B cell (primary cell): ENCODE measurements at regions not wholly inside any gene's neighbourhood (a gene's known extent, or its start where the extent isn't known, plus 50 kb on each side); places are given as distances from the start of the nearest gene placed in this dataset.

Experiments used
- ATAC-seq: fragments of 200-7000 bp; cut with Tn5 transposase; one replicate; pipeline ENCODE4 v1.10.0; 2021; ENCODE audit warnings: low read depth, mild to moderate bottlenecking, moderate number of reproducible peaks, moderate library complexity
- CTCF ChIA-PET: fragments of 350-600 bp; sonication (Branson Sonifier 250); formaldehyde crosslinking; loops from one replicate; lab custom pipeline; 2021; ENCODE audit warnings: antibody characterized with exemption, inconsistent platforms; lab: Charles Lee
- POLR2A ChIA-PET: fragments of 350-600 bp; sonication (Branson Sonifier 250); formaldehyde crosslinking; loops from one replicate; lab custom pipeline; 2021; ENCODE audit warnings: antibody characterized with exemption; lab: Charles Lee
- DNase-seq: peaks from one replicate; pipeline ENCODE4 v3.0.0; 2013
- H2AFZ ChIP-seq: 2 replicates; pipeline ENCODE4 v1.6.1; 2012; ENCODE audit warnings: mild to moderate bottlenecking, low read depth, low read length; ENCODE audit not compliant: insufficient read depth, poor library complexity, severe bottlenecking
- H3K27ac ChIP-seq, 2 donors: 1 replicate in 1 of 2; 2 replicates in 1 of 2; pipeline ENCODE4 v1.5.1; 2012 to 2013; ENCODE audit warnings: low read length in 2 of 2, mild to moderate bottlenecking in 2 of 2, moderate library complexity in 1 of 2
- H3K27me3 ChIP-seq, 4 experiments: fragments of 200-600 bp in 1 of 4; sonication (generic) in 1 of 4; replicated peaks in 1 of 4; 1 replicate in 2 of 4; 2 replicates in 2 of 4; pipeline versions ENCODE4 v1.6.1 to v1.7.0; 2013 to 2016; ENCODE audit warnings: low read length in 3 of 4, mild to moderate bottlenecking in 2 of 4, mixed read lengths in 1 of 4, moderate library complexity in 1 of 4; ENCODE audit not compliant: insufficient read depth in 4 of 4, control insufficient read depth in 3 of 4; ENCODE audit errors: control extremely low read depth in 1 of 4
- H3K36me3 ChIP-seq, 2 experiments: replicated peaks in 1 of 2; 1 replicate in 1 of 2; 2 replicates in 1 of 2; pipeline versions ENCODE4 v1.6.1 to v1.7.1; 2013; ENCODE audit warnings: low read length in 1 of 2; ENCODE audit not compliant: insufficient read depth in 2 of 2, control insufficient read depth in 1 of 2; ENCODE audit errors: control extremely low read depth in 1 of 2, extremely low read depth in 1 of 2
- H3K4me1 ChIP-seq, 2 donors: fragments of 200-600 bp in 1 of 2; sonication (generic) in 1 of 2; 1 replicate in 1 of 2; 2 replicates in 1 of 2; pipeline versions ENCODE4 v1.5.1 to v1.6.1; 2013 to 2017; ENCODE audit warnings: low read length in 2 of 2; ENCODE audit not compliant: control insufficient read depth in 2 of 2, insufficient read depth in 2 of 2
- H3K4me2 ChIP-seq: replicated peaks from 2 replicates; pipeline ENCODE3; 2012; ENCODE audit warnings: mild to moderate bottlenecking, low read depth, low read length; ENCODE audit not compliant: poor library complexity, severe bottlenecking
- H3K4me3 ChIP-seq, 5 experiments: fragments of 200-600 bp in 1 of 5; sonication (generic) in 1 of 5; 1 replicate in 3 of 5; 2 replicates in 2 of 5; pipeline versions ENCODE4 v1.5.1 to v1.7.0; 2011 to 2016; ENCODE audit warnings: low read length in 4 of 5, mild to moderate bottlenecking in 4 of 5, low read depth in 2 of 5, control low read depth in 1 of 5, moderate library complexity in 1 of 5; ENCODE audit not compliant: insufficient read depth in 1 of 5; ENCODE audit errors: control extremely low read depth in 1 of 5, extremely low read depth in 1 of 5
- H3K79me2 ChIP-seq: fragments of 200-600 bp; sonication (generic); one replicate; pipeline ENCODE4 v1.6.0; 2016; ENCODE audit warnings: low read length; ENCODE audit not compliant: control insufficient read depth, insufficient read depth
- H3K9ac ChIP-seq: fragments of 200-600 bp; sonication (generic); 2 replicates; pipeline ENCODE4 v1.6.1; 2017; ENCODE audit warnings: mild to moderate bottlenecking, low read length, moderate library complexity
- H3K9me3 ChIP-seq, 3 donors: one replicate each; pipeline versions ENCODE4 v1.6.1 to v1.7.1; 2013; ENCODE audit warnings: low read length in 2 of 3; ENCODE audit not compliant: control insufficient read depth in 2 of 3, insufficient read depth in 1 of 3; ENCODE audit errors: control extremely low read depth in 1 of 3
- H4K20me1 ChIP-seq: 2 replicates; pipeline ENCODE4 v1.6.0; 2012; ENCODE audit warnings: mild to moderate bottlenecking, low read length; ENCODE audit not compliant: insufficient read depth, control insufficient read depth, poor library complexity, severe bottlenecking
- H3K27ac Mint-ChIP-seq: one replicate; pipeline ENCODE4 v1.8.0; 2021; ENCODE audit warnings: mixed read lengths
- H3K27me3 Mint-ChIP-seq: one replicate; pipeline ENCODE4 v1.8.0; 2021; ENCODE audit warnings: mixed read lengths
- H3K4me1 Mint-ChIP-seq: one replicate; pipeline ENCODE4 v1.8.0; 2021; ENCODE audit warnings: mixed read lengths
- H3K4me3 Mint-ChIP-seq: one replicate; pipeline ENCODE4 v1.8.0; 2021; ENCODE audit warnings: mixed read lengths
- H3K9me3 Mint-ChIP-seq: one replicate; pipeline ENCODE4 v1.8.0; 2022; ENCODE audit warnings: mixed read lengths; ENCODE audit not compliant: insufficient read depth
- CTCF ChIP-seq: fragments of 200-600 bp; IDR thresholded peaks from one replicate; pipeline ENCODE4 v1.8.0; 2022; ENCODE audit warnings: antibody characterized with exemption, mild to moderate bottlenecking
- EZH2 ChIP-seq: IDR thresholded peaks from 2 replicates; pipeline ENCODE4 v1.6.1; 2012; ENCODE audit warnings: borderline replicate concordance, low read depth, mild to moderate bottlenecking, moderate library complexity, low read length; ENCODE audit not compliant: insufficient read depth, poor library complexity, severe bottlenecking
- WGBS: methylation state at CpG from one replicate; pipeline ENCODE4 v1.1.5; 2013; ENCODE audit warnings: missing lambda C conversion rate; ENCODE audit not compliant: insufficient coverage; 5-methylcytosine and 5-hydroxymethylcytosine counted together
- intact Hi-C: fragments of 100-400 bp; cut with micrococcal nuclease; formaldehyde crosslinking; loops from one replicate; pipeline ENCODE4 v1.10.0; 2022

GRCh38 chr21:19322360-19322759 is 918.8 kb upstream of the TMPRSS15 start:
- CTCF ChIA-PET: no interaction called here
- no peaks in the 10 kb centered on the region for H3K79me2 ChIP-seq

More at GRCh38 chr21:19322360-19322759, 918.8 kb upstream of the TMPRSS15 start:
- Histone ChIP-seq H3K4me3 (no peak overlapping the region), H3K9ac (no peak overlapping the region), H2AFZ (no peak overlapping the region), H3K4me2 (no peak overlapping the region), H3K9me3 (peaks cover 0 to 1% (median 1%) of the 10 kb centered on the region in 3 donors), H4K20me1 (no peaks in the 10 kb centered on the region), H3K27me3 (no peaks in the 10 kb centered on the region), H3K4me1 (no peaks in the 10 kb centered on the region), H3K27ac (no peak overlapping the region), H3K36me3 (no peaks in the 10 kb centered on the region)
- no peak overlapping the region for H3K4me3 Mint-ChIP-seq
- DNase-seq (no peak), ATAC-seq (no peak)
- H3K4me1 Mint-ChIP-seq: no peaks in the 10 kb centered on the region
- H3K27me3 Mint-ChIP-seq: no peaks in the 10 kb centered on the region
- no peak overlapping the region for H3K27ac Mint-ChIP-seq
- TF ChIP-seq CTCF (no peak), EZH2 (no peak)
- POLR2A ChIA-PET: no interaction called here
- WGBS: no CpG with 5 or more reads among the region's 1 CpG
- H3K9me3 Mint-ChIP-seq: peaks cover 3% of the 10 kb centered on the region
- intact Hi-C loops: no loop called here
